Mesothelial cell of epicardium (in vitro differentiated cells): ENCODE measurements at regions not wholly inside any gene's neighbourhood (a gene's known extent, or its start where the extent isn't known, plus 50 kb on each side); places are given as distances from the start of the nearest gene placed in this dataset.

Experiments used
- DNase-seq, 2 experiments: peaks; one replicate each; pipeline ENCODE4 v3.0.0; 2021; ENCODE audit warnings: low spot score in 2 of 2; ENCODE audit not compliant: unreplicated experiment in 2 of 2
- H3K27ac Mint-ChIP-seq: 2 replicates; pipeline ENCODE4 v1.8.0; 2021; ENCODE audit warnings: mixed read lengths
- H3K27me3 Mint-ChIP-seq: 2 replicates; pipeline ENCODE4 v1.8.0; 2021; ENCODE audit warnings: low read depth, mixed read lengths
- H3K36me3 Mint-ChIP-seq: 2 replicates; pipeline ENCODE4 v1.8.0; 2021; ENCODE audit warnings: mixed read lengths
- H3K4me1 Mint-ChIP-seq: 2 replicates; pipeline ENCODE4 v1.8.0; 2021; ENCODE audit warnings: mixed read lengths
- H3K4me3 Mint-ChIP-seq: 2 replicates; pipeline ENCODE4 v1.8.0; 2021; ENCODE audit warnings: mild to moderate bottlenecking, moderate library complexity, mixed read lengths
- H3K9me3 Mint-ChIP-seq: 2 replicates; pipeline ENCODE4 v1.8.0; 2021; ENCODE audit warnings: mixed read lengths
- TF ChIP-seq, protein P1 (sequence below): fragments of 200-600 bp; sonication (generic); IDR thresholded peaks from one replicate; pipeline ENCODE4 v1.5.0; 2021; ENCODE audit warnings: antibody characterized with exemption; ENCODE audit not compliant: unreplicated experiment

DNA sequence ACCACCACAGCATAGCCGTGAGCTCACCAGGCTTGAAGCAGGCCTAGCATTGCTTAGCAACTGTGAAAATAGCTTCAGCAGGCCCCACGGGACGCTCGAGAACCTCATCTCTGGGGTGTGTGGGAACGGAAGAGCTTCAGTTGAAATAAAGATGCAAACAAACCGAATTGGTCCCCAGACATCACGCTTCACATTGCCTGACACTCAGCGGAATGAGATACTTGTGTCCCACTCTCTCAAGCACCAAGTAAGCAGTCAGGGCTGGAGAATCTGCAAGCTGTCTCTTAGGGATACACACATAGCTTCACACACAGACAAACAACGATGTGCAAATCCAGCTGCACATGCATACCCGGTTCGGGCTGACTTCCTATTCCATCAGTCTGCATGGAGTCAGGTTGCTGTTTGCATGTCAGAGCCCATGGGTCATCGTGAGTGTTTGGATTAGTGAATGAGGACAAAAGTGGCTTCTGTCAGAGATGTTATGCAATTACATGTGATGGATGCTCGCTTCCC lies 205.7 kb downstream of the SNX19 start:
- TF ChIP-seq, protein P1, sequence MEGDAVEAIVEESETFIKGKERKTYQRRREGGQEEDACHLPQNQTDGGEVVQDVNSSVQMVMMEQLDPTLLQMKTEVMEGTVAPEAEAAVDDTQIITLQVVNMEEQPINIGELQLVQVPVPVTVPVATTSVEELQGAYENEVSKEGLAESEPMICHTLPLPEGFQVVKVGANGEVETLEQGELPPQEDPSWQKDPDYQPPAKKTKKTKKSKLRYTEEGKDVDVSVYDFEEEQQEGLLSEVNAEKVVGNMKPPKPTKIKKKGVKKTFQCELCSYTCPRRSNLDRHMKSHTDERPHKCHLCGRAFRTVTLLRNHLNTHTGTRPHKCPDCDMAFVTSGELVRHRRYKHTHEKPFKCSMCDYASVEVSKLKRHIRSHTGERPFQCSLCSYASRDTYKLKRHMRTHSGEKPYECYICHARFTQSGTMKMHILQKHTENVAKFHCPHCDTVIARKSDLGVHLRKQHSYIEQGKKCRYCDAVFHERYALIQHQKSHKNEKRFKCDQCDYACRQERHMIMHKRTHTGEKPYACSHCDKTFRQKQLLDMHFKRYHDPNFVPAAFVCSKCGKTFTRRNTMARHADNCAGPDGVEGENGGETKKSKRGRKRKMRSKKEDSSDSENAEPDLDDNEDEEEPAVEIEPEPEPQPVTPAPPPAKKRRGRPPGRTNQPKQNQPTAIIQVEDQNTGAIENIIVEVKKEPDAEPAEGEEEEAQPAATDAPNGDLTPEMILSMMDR = no peak
- Mint-ChIP-seq H3K27ac (no peak overlapping the region), H3K36me3 (no peaks in the 10 kb centered on the region), H3K4me3 (no peak overlapping the region), H3K27me3 (peaks cover 6% of the 10 kb centered on the region), H3K9me3 (peaks cover 30% of the 10 kb centered on the region), H3K4me1 (peaks cover 8% of the 10 kb centered on the region)
- no peak for DNase-seq

DNA sequence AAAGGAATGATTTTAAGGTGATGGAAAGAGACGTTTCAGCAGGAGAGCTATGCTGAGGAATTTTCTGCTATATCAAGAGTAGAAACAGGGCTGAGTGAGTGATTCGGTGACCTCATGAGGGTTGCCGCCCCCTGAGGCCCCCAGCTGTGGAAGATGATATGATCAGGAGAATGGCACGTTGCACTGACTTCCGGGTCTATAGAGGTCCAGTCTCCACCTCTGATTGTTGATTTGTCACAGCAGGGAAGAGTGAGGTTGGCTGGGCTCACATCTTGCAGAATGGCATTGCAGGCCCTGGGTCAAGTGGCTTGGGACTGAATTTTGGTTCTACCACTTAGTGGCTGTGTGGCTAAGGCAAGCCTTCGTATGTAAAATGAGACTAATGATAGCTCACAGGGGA lies 205.1 kb downstream of the SNX19 start:
- H3K36me3 Mint-ChIP-seq = no peaks in the 10 kb centered on the region
- H3K27ac Mint-ChIP-seq = no peak overlapping the region
- H3K9me3 Mint-ChIP-seq = peaks cover 31% of the 10 kb centered on the region
- peaks cover 8% of the 10 kb centered on the region for H3K4me1 Mint-ChIP-seq
- H3K4me3 Mint-ChIP-seq = no peak overlapping the region
- peaks cover 6% of the 10 kb centered on the region for H3K27me3 Mint-ChIP-seq
- TF ChIP-seq, protein P1 = no peak
- no peak for DNase-seq

GRCh38 chr11:130712480-130712879 lies 203.8 kb downstream of the SNX19 start:
- H3K4me3 Mint-ChIP-seq = no peak overlapping the region
- H3K9me3 Mint-ChIP-seq = peaks cover 30% of the 10 kb centered on the region
- DNase-seq = no peak
- peaks cover 6% of the 10 kb centered on the region for H3K27me3 Mint-ChIP-seq
- no peak overlapping the region for H3K27ac Mint-ChIP-seq
- TF ChIP-seq, protein P1 = no peak
- peaks cover 8% of the 10 kb centered on the region for H3K4me1 Mint-ChIP-seq
- H3K36me3 Mint-ChIP-seq = no peaks in the 10 kb centered on the region

DNA sequence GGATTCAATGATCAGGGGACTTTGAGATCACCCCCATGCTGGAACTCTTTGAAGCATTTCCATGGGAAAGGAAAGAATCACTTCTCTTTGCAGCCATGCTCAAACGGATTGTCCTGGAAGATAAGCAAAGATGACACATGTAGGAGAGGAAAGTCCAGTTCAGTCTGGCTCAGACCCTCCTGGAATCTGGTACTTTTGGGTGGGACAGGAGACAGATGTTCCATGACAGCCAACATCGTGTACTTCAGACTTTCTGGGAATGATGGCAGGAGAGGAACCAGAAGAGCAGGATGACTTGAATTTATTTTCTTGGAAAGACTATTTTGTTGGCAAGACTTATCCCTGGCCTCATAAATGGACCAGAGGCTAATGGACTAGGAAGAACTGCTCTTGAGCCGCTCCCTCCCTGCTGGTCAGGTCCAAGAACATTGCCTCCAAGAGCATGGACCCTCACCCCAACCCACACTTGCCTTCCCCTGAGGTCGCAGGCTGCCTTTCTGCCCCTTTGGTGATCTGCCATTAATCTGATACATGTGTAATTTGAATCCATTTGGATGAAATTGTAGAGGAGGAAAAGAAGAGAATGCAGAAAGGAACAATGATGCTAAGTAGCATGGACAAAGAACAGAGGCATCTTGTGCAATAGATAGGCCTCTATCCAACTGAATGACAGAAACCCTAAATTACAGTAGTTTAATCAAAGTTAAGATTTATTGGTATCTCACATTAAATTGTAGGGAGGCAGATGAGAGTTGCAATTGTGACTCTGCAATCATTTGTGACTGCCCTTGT lies 201.0 kb downstream of the SNX19 start:
- Mint-ChIP-seq H3K27ac (no peak overlapping the region), H3K4me1 (peaks cover 27% of the 10 kb centered on the region)
- TF ChIP-seq, protein P1 = no peak

DNA sequence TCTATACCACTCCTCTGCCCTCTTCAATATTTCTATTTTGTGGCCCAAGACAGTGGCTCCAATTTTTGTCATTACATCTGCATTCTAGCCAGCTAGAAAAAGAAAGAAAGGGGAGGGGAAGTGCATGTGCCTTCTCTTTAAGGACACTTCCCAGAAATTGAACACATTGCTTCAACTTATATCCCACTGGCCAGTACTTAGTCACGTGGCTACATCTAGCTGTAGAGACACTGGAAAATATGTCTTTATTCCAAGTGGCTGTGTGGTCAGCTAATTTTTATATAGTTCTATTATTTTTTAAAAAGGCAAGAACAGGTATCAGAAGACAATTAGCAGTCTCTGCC lies 200.4 kb downstream of the SNX19 start:
- peaks cover 9% of the 10 kb centered on the region for H3K9me3 Mint-ChIP-seq
- no peak overlapping the region for H3K27ac Mint-ChIP-seq
- H3K36me3 Mint-ChIP-seq = no peaks in the 10 kb centered on the region
- TF ChIP-seq, protein P1 = no peak
- DNase-seq = no peak
- peaks cover 32% of the 10 kb centered on the region for H3K4me1 Mint-ChIP-seq
- peaks cover 6% of the 10 kb centered on the region for H3K27me3 Mint-ChIP-seq
- H3K4me3 Mint-ChIP-seq = no peak overlapping the region

More for the DNA sequence above, 201.0 kb downstream of the SNX19 start:
- H3K36me3 Mint-ChIP-seq = no peaks in the 10 kb centered on the region
- DNase-seq = no peak
- H3K27me3 Mint-ChIP-seq = peaks cover 6% of the 10 kb centered on the region
- peaks cover 9% of the 10 kb centered on the region for H3K9me3 Mint-ChIP-seq
- no peak overlapping the region for H3K4me3 Mint-ChIP-seq
